ENCODE measurements at regions not wholly inside any gene's neighbourhood (a gene's known extent, or its start where the extent isn't known, plus 50 kb on each side); places are given as distances from the start of the nearest gene placed in this dataset.

DNA sequence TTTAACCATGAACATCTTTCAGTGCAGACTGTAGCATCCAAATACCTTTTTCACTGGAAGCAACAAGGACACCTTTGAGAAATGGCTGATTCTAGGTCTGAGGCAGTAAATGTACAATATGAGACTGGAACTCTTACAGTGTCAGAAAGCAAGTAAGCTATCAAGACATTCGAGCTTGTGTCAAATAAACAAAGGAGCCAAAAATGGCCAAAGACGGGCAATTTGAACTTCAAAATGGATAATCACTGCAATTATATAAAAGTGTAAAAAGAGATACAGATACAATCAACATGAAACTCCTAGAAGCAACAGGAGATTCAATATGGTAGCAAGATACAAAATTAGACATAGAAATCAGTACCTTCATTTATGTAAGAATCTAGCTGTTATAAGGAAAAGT, 138.5 kb upstream of the CCDC54 start:
- ATAC-seq (no peak), DNase-seq (ENCODE audit: low spot score in 2 of 2) (no peak)
- Mint-ChIP-seq H3K9me3 (no peaks in the 10 kb centered on the region), H3K4me1 (peaks cover 15% of the 10 kb centered on the region), H3K27ac (no peak overlapping the region), H3K36me3 (no peaks in the 10 kb centered on the region), H3K4me3 (no peak overlapping the region)

DNA sequence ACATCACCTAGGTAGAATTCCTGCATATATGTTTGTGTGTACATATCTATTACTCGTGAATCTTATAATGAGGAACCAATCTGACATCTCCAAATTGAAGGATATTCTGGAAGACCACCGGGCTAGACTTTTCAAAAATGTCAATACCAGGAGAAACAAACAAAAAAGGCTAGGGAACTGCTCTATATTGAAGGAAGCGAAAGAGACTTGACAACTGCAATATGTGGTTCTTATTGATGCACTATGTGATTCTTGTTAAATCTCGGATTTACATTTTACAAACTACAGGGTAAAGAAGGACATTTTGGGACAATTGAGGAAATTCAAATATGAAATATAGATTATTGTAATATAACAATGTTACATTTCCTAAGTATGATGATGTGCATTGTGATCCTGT, 137.5 kb upstream of the CCDC54 start:
- DNase-seq (ENCODE audit: low spot score in 2 of 2) (no peak), ATAC-seq (no peak)
- H3K9me3 Mint-ChIP-seq = no peaks in the 10 kb centered on the region
- H3K27ac Mint-ChIP-seq = no peak overlapping the region
- H3K4me3 Mint-ChIP-seq = peak overlapping the region; percentile 79
- H3K36me3 Mint-ChIP-seq = no peaks in the 10 kb centered on the region
- peaks cover 15% of the 10 kb centered on the region for H3K4me1 Mint-ChIP-seq

DNA sequence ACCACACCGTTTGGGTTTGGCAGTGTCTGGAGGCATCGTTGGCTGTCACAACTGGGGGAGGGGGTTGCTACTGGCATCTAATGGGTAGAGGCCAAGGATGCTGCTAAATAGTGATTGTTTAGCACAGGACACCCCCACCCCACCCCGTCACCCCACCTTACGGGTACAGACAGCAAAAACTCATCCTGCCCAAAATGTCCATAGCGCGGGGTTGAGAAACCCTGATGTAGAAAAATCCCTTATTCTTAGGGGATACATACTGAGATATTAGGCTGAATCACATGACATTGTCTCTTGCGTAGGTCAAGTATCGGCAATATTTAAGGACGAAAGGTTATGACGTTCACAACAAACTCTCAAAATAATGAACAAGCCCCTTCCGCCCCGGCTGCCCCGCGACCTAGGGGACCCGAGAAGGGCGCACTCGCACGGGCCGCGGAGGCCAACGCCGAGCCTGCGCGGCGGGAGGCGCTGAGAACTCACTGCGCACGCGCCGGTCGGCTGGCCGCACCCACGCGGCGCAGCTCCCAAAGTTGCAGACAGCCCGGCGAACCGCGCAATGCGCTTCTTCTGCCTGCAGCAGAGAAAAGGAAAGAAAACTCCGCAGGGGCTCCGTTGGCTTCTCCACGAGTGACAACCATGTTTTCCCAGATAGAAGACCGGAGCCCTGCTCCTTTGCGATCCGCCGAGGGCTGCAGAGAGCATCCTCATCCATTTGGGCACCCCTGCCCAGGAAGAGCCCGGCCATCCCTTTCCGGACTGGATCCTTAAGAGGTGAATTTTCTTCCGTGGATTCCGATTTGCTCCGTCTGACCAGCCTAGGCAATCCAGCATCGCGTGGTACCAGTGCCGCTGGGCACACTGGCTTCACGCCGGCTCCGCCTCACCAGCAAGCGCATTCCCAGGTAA, 136.8 kb upstream of the CCDC54 start:
- Mint-ChIP-seq H3K36me3 (no peaks in the 10 kb centered on the region), H3K27ac (no peak overlapping the region), H3K4me3 (peak overlapping the region; percentile 79)

DNA sequence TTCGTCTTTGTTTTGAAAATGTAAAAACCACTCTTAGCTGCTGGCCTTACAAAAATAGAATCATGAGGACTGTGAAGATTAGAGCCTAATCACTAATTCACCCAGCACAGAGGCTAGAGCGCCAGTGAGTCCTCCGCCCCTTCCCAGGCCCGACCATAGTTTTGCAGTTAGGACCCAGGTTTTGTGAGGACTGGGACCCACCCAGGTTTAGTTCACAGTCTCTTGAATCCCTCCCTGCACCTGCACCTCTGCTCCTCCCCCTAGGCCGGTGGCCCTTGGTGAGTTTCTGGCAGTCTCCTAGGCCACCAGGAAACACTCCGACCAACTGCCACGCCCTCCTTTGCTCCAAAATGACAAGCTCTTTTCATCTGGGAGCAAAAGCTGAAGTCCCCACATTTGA, 136.0 kb upstream of the CCDC54 start:
- H3K9me3 Mint-ChIP-seq = no peaks in the 10 kb centered on the region
- DNase-seq (ENCODE audit: low spot score in 2 of 2) (no peak), ATAC-seq (peak; percentile 42)
- H3K4me1 Mint-ChIP-seq = peaks cover 8% of the 10 kb centered on the region
- H3K36me3 Mint-ChIP-seq = no peaks in the 10 kb centered on the region
- no peak overlapping the region for H3K27ac Mint-ChIP-seq
- peak overlapping the region; percentile 79 for H3K4me3 Mint-ChIP-seq

More for the DNA sequence above, 136.8 kb upstream of the CCDC54 start:
- H3K9me3 Mint-ChIP-seq = no peaks in the 10 kb centered on the region
- DNase-seq (ENCODE audit: low spot score in 2 of 2) (peak; percentile 66 to 82), ATAC-seq (peak; percentile 92)
- H3K4me1 Mint-ChIP-seq = peaks cover 13% of the 10 kb centered on the region

DNA sequence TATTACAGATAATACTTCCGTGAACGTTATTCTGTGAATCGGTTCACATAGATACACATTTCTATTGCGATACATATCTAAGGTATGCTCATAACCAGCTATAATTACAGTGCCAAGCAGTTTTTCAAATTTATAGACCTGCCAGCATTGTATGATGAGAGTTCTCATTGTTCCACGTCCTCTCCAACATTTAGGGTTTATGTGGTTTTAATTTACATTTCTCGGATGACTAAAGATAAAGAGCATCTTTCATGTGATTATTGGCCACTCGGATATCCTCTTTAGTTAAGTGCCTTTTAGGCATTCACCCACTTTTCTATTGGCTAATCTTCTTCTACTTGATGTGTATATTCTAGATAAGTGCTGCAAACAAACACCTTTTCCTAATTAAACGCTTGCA, 134.7 kb upstream of the CCDC54 start:
- no peak overlapping the region for H3K4me3 Mint-ChIP-seq
- DNase-seq (ENCODE audit: low spot score in 2 of 2) (no peak), ATAC-seq (no peak)
- H3K36me3 Mint-ChIP-seq = no peaks in the 10 kb centered on the region
- no peak overlapping the region for H3K27ac Mint-ChIP-seq
- no peaks in the 10 kb centered on the region for H3K9me3 Mint-ChIP-seq
- H3K4me1 Mint-ChIP-seq = peaks cover 8% of the 10 kb centered on the region

DNA sequence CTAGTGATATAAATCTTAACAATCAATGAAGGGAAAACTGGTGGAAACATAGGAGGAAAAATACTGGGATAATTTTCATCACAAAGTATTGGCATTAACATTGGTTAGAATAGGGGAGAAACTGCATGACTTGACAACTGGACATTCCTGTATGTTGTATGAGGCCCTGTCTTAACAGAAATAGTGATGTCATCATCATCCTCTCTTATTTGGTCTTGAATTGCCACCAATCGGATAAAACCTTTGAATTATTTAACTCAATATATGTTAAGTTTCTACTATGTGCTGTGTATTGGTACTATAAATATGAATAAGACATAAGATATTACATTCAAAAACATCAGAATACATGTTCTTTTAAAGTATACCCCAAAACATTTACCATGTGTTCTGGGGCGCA, 130.1 kb upstream of the CCDC54 start:
- H3K4me1 Mint-ChIP-seq = no peaks in the 10 kb centered on the region
- no peak for ATAC-seq

DNA sequence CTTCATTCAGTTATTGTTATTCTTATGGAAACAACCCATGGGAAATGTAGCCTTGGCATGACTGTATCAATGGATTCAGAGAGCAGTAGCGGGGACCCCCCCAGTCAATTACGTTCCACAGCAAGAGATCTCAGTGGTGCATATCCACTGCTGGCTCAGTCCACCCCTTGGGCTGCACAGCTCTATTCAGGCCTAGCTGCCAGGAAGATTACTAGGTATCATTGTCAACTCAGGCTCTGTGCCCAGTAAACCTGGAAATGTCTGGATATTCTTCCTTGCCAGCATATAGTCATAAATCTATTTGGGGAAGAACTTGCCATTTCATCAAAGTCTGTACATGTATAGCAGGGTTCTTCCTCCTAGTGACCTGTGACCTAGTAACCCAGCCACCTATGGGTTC, 128.1 kb upstream of the CCDC54 start:
- no peak overlapping the region for H3K4me3 Mint-ChIP-seq
- no peaks in the 10 kb centered on the region for H3K9me3 Mint-ChIP-seq
- H3K36me3 Mint-ChIP-seq = no peaks in the 10 kb centered on the region
- H3K27ac Mint-ChIP-seq = no peak overlapping the region
- H3K4me1 Mint-ChIP-seq = no peaks in the 10 kb centered on the region
- DNase-seq (ENCODE audit: low spot score in 2 of 2) = no peak
- no peak for ATAC-seq

More for the DNA sequence above, 130.1 kb upstream of the CCDC54 start:
- H3K27ac Mint-ChIP-seq = no peak overlapping the region
- H3K4me3 Mint-ChIP-seq = no peak overlapping the region
- H3K9me3 Mint-ChIP-seq = no peaks in the 10 kb centered on the region
- DNase-seq (ENCODE audit: low spot score in 2 of 2) = no peak
- H3K36me3 Mint-ChIP-seq = no peaks in the 10 kb centered on the region

DNA sequence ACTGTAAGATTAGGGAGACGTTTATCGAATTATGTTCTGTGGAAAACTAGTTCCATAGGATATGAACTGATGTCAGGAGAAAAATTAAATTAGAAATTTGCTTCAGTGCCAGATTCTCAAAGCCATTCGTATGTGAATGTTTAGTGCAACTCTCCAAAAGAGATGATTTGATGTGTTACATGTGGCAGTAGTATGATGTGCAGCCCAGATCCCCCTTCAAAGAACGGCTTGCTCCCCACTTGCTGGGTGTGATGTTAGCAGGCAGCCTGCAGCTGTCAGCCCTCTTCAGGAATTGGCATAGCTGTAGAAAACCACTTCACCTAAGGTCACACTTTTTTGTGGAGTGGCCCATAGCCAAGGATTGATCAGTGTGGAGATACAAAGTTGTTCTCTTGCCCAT, 127.0 kb upstream of the CCDC54 start:
- Mint-ChIP-seq H3K4me3 (no peak overlapping the region), H3K36me3 (no peaks in the 10 kb centered on the region), H3K27ac (no peak overlapping the region), H3K9me3 (no peaks in the 10 kb centered on the region), H3K4me1 (no peaks in the 10 kb centered on the region)
- DNase-seq (ENCODE audit: low spot score in 2 of 2) = no peak
- ATAC-seq = no peak

DNA sequence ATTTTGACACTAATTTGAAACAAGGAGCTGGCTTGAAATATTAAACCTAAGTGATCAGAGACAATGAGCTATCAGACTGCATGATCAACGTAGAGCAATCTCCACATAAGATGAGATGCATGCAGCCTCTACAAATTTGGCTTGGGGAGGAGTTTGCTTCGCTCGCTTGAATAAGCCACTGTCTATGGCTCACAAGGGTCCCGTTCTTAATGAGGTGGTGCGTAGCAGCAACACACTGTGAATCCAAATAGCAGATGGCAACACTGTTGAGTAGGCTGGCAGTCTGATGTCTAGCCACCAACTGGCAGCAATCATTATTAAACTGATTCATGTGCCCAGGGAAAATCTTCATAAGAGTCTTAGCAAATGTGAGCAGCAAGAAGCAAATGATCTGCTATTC, 125.4 kb upstream of the CCDC54 start:
- no peaks in the 10 kb centered on the region for H3K9me3 Mint-ChIP-seq
- DNase-seq (ENCODE audit: low spot score in 2 of 2) = no peak
- no peaks in the 10 kb centered on the region for H3K36me3 Mint-ChIP-seq
- no peak for ATAC-seq
- H3K4me3 Mint-ChIP-seq = no peak overlapping the region
- H3K27ac Mint-ChIP-seq = no peak overlapping the region
- no peaks in the 10 kb centered on the region for H3K4me1 Mint-ChIP-seq

DNA sequence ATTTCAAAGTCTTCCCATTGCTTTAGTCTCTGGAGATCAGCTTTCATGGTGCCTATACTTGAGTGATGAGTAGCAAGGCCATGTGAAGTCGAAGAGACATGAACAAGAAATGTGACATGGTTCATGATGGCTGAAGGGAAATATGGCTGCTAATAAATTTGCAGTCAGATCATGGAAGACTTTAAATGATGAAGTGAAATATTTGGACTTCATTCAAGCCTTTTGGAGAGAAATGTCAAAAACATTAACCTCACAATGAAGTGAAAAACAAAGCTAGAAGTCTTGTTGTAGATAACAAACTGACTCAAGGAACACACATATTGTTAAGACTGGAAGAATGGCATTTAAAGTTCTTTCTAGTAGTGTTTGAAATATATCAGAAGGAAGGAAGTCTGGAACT, 120.3 kb upstream of the CCDC54 start:
- Mint-ChIP-seq H3K4me1 (no peaks in the 10 kb centered on the region), H3K36me3 (no peaks in the 10 kb centered on the region), H3K27ac (no peak overlapping the region), H3K9me3 (no peaks in the 10 kb centered on the region), H3K4me3 (no peak overlapping the region)
- ATAC-seq = no peak
- no peak for DNase-seq (ENCODE audit: low spot score in 2 of 2)

DNA sequence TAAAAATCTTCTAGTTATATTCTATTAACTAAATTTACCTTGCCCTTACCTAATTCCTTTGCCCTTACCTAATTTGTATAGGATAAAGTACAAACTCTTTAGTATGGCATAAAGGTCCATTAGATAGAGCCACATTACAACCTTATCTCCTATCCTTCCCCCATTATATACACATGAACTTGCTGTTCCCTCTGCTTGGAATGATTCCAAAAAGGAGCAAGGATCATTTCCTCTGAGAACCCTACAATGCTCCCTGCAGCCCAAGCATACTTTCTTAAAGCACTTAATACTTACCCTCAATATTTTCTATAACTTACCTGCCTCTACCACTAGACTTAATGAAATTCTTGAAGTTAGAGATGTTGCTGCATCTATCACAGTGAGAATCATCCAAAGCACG, 118.9 kb upstream of the CCDC54 start:
- DNase-seq (ENCODE audit: low spot score in 2 of 2) (no peak), ATAC-seq (no peak)
- Mint-ChIP-seq H3K4me3 (no peak overlapping the region), H3K27ac (no peak overlapping the region), H3K36me3 (no peaks in the 10 kb centered on the region), H3K9me3 (no peaks in the 10 kb centered on the region), H3K4me1 (no peaks in the 10 kb centered on the region)

DNA sequence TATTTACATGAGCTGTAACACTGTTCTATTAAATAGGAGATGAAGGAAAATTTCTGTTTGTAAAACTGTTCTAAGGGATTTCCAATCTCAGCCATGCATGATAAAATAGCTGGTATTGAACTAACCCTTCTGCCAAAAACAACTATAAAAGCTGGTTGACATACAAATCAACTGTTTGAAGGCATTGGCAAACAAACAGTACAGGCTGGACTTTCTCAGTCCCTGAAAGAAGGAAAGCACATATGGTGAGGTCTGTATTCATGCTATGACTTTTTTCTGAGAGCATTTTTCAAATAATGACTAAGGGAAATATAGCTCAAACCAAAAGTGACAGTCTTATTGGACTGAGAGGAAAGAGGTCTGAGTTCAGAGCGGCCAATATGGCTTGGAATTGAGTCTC, 117.0 kb upstream of the CCDC54 start:
- no peaks in the 10 kb centered on the region for H3K36me3 Mint-ChIP-seq
- ATAC-seq (no peak), DNase-seq (ENCODE audit: low spot score in 2 of 2) (no peak)
- no peak overlapping the region for H3K27ac Mint-ChIP-seq
- H3K9me3 Mint-ChIP-seq = no peaks in the 10 kb centered on the region
- no peak overlapping the region for H3K4me3 Mint-ChIP-seq
- H3K4me1 Mint-ChIP-seq = peaks cover 8% of the 10 kb centered on the region

DNA sequence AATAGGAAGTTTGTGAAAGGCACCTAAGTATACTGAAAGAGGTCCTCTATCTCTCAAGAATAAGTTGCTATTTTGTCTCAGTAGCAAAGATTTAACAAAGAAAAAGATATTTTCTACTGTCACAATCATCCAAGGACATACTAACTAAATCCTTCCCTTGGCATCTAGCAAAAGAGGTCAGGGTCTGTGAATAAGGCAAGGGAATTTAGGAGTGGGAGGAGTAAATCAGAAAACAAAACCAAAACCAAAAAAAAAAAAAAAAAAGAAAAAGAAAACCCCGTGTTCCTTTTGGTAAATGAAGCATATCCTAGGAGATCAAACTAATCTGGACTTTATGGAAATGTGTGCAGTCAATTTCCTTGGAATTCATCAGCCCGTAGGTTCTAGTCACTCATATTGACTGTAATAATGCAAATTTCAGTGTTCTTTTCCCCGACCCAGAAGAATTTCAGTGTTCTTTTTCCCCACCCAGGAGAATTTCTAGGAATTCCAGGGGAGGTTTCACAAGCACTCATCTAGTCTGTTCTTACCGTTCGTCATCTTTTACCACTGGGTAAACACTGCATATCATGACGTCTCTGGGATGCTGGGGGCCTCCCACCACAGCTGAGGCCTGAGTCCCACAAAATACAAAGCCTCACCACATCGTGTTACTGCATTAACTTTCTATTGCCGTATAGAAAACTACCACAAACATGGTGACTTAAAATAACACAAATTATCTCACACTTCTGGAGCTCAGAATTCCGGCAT, 113.8 kb upstream of the CCDC54 start:
- Mint-ChIP-seq H3K4me1 (peaks cover 8% of the 10 kb centered on the region), H3K4me3 (peak overlapping the region; percentile 8), H3K27ac (no peak overlapping the region), H3K9me3 (no peaks in the 10 kb centered on the region), H3K36me3 (no peaks in the 10 kb centered on the region)
- DNase-seq (ENCODE audit: low spot score in 2 of 2) = no peak
- ATAC-seq = no peak

DNA sequence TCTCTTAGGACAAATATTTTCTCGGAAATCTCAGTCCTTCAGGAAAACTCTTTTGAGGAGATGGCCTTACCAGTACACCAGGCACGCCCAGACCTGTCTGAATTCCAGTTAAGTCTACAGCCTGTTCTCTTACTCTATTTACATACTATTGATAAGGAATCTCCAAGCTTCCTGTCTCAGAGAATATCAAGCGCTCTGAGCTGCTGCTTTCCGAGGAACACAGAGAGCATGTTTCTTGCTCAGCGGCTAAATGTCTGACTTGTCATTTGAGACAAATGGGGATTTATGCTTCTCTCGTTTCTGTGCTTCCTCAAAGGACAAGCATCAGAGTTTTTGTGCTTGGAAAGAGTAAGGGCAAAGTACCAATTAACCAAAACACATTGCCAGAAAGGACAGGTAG, 112.4 kb upstream of the CCDC54 start:
- no peak for ATAC-seq
- no peaks in the 10 kb centered on the region for H3K9me3 Mint-ChIP-seq
- no peaks in the 10 kb centered on the region for H3K36me3 Mint-ChIP-seq
- no peak overlapping the region for H3K4me3 Mint-ChIP-seq
- no peak for DNase-seq (ENCODE audit: low spot score in 2 of 2)
- H3K4me1 Mint-ChIP-seq = peaks cover 8% of the 10 kb centered on the region
- H3K27ac Mint-ChIP-seq = no peak overlapping the region

DNA sequence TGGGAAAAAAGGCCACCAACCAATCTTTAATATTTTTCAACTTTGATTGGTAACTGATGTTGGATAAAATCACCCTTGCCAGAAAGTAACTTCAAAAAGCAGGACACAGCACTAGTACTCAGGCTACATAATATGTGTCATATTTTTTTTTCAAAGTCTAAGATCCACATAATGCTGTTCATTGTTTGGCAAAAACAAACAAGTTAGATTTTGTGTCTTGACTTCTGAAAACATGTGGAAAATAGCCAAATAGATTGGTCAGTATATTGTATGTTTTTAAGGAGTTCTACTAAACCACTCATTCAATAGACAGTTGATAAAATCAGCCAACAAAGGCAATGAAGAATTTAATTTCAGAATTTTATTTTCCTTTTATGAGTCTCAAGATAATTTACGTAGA, 111.7 kb upstream of the CCDC54 start:
- no peak overlapping the region for H3K4me3 Mint-ChIP-seq
- H3K36me3 Mint-ChIP-seq = no peaks in the 10 kb centered on the region

DNA sequence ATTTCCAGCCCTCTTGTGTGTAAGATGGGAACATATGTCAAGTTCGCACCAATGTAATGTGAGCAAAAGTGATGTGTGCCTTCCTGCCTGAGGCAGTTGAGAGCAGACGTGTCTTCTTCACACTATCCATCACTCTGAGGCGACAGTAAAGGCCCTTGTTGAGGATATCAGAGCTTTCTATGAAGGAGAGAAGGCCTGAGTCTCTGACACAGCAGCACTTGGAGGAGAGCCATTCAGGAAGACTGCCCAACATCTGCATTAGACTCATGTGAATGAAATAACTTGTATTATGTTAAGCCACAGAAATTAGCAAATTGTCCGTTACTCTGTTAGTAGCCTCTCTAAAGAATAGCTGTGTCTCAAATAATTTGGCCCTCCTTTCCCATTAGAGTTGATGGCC, 108.8 kb upstream of the CCDC54 start:
- Mint-ChIP-seq H3K36me3 (no peaks in the 10 kb centered on the region), H3K9me3 (no peaks in the 10 kb centered on the region), H3K4me1 (peaks cover 7% of the 10 kb centered on the region), H3K4me3 (no peak overlapping the region), H3K27ac (no peak overlapping the region)
- ATAC-seq = no peak
- DNase-seq (ENCODE audit: low spot score in 2 of 2) = no peak

More for the DNA sequence above, 111.7 kb upstream of the CCDC54 start:
- ATAC-seq (no peak), DNase-seq (ENCODE audit: low spot score in 2 of 2) (no peak)
- H3K4me1 Mint-ChIP-seq = peaks cover 8% of the 10 kb centered on the region
- no peak overlapping the region for H3K27ac Mint-ChIP-seq
- H3K9me3 Mint-ChIP-seq = no peaks in the 10 kb centered on the region

Data from stimulated activated effector memory CD8-positive, alpha-beta T cell treated with anti-CD3 and anti-CD28 coated beads, Interleukin-12 subunit alpha, Interleukin-12 subunit beta, amount 100 ng/mL, for 72 hours (primary cell).